PC-9 (cell line): ENCODE measurements at regions not wholly inside any gene's neighbourhood (a gene's known extent, or its start where the extent isn't known, plus 50 kb on each side); places are given as distances from the start of the nearest gene placed in this dataset.

Experiments
- EZH2 ChIP-seq: fragments of 200-600 bp; sonication (generic); IDR thresholded peaks from 2 replicates; pipeline ENCODE4 v1.8.0; 2017; ENCODE audit warnings: antibody characterized with exemption, low read depth
- TF ChIP-seq, protein P1 (sequence below): fragments of 200-600 bp; sonication (generic); conservative IDR thresholded peaks from 2 replicates; pipeline ENCODE4 v1.6.1; 2017; ENCODE audit warnings: mixed run types, antibody characterized with exemption, mild to moderate bottlenecking, moderate library complexity

DNA sequence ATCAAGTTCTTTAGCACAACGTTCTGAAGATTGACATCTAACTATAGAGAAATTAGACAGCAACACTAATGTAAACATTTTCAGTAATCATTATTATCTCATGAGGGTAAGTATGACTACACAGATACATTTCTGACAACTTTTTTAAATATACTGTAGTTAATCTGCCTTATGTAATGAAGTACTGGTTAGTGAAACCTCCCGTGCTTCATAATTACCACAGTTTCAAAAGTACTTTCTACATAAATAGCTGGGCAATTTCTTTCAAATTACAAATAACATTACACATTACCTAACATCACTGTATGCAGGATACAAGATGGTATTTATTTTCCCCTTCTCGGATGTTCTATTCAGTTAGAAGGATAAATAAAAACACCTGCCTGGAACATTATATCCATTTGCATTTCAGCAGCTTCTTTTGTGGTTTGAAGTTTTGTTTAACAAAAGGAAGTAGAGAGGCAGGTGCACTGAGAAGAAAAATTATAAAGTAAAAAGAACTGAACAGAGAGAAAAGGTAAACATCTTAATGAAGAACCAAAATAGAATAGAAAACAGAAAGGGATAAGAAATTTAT, 1241.5 kb upstream of the GBE1 start:
- TF ChIP-seq, protein P1, sequence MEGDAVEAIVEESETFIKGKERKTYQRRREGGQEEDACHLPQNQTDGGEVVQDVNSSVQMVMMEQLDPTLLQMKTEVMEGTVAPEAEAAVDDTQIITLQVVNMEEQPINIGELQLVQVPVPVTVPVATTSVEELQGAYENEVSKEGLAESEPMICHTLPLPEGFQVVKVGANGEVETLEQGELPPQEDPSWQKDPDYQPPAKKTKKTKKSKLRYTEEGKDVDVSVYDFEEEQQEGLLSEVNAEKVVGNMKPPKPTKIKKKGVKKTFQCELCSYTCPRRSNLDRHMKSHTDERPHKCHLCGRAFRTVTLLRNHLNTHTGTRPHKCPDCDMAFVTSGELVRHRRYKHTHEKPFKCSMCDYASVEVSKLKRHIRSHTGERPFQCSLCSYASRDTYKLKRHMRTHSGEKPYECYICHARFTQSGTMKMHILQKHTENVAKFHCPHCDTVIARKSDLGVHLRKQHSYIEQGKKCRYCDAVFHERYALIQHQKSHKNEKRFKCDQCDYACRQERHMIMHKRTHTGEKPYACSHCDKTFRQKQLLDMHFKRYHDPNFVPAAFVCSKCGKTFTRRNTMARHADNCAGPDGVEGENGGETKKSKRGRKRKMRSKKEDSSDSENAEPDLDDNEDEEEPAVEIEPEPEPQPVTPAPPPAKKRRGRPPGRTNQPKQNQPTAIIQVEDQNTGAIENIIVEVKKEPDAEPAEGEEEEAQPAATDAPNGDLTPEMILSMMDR = no peak
- no peak for TF ChIP-seq EZH2
